SK-N-SH treated with all-trans-retinoic acid at 6 μM for 48 hours (cell line): ENCODE measurements at regions not wholly inside any gene's neighbourhood (a gene's known extent, or its start where the extent isn't known, plus 50 kb on each side); places are given as distances from the start of the nearest gene placed in this dataset.

ENCODE experiments used
- GLIS3 ChIP-seq: fragments of 250-450 bp; sonication (Bioruptor Pico); IDR thresholded peaks from 2 replicates; pipeline ENCODE4 v1.5.0; 2020; ENCODE audit warnings: mild to moderate bottlenecking, moderate library complexity
- OSR1 ChIP-seq: fragments of 250-450 bp; sonication (Bioruptor Pico); IDR thresholded peaks from 2 replicates; pipeline ENCODE4 v1.8.0; 2022; ENCODE audit warnings: moderate library complexity, mild to moderate bottlenecking, inconsistent platforms
- RARB ChIP-seq: fragments of 250-450 bp; sonication (Bioruptor Pico); IDR thresholded peaks from 2 replicates; pipeline ENCODE4 v1.8.0; 2021; ENCODE audit warnings: mild to moderate bottlenecking, moderate library complexity
- TF ChIP-seq, protein P1 (sequence below): fragments of 250-450 bp; sonication (Bioruptor Pico); IDR thresholded peaks from 2 replicates; pipeline ENCODE4 v1.5.1; 2021; ENCODE audit warnings: mild to moderate bottlenecking, moderate library complexity
- TF ChIP-seq, protein P2 (sequence below): fragments of 250-450 bp; sonication (Bioruptor Pico); IDR thresholded peaks from 2 replicates; pipeline ENCODE4 v1.5.0; 2020; ENCODE audit warnings: mild to moderate bottlenecking, moderate library complexity

DNA sequence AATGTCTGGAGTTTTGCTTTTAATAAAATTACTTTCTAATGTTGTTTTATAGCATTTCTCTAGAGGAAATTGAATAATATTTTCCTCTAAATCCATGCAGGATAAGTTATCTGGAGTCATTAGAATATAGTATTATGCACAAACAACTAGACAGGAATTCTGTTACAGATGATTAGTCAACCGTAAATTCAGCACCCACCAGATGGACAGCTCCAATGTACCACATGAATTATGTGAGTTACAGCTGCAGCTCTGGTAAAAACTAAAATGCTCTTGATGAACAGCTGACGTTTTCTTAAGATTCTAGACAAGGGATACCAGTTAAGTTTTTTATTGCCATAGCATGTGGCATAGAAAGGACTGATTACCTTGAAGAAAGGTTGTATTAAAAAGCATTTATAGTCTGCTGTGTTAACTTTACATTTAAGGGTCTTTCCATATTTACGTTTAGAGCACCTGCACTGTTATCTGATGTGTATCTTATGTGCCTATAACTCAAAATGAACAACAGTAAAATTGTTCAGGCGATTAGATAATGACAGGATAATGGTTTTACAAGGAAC lies 321.4 kb upstream of the LRFN5 start:
- TF ChIP-seq, protein P1, sequence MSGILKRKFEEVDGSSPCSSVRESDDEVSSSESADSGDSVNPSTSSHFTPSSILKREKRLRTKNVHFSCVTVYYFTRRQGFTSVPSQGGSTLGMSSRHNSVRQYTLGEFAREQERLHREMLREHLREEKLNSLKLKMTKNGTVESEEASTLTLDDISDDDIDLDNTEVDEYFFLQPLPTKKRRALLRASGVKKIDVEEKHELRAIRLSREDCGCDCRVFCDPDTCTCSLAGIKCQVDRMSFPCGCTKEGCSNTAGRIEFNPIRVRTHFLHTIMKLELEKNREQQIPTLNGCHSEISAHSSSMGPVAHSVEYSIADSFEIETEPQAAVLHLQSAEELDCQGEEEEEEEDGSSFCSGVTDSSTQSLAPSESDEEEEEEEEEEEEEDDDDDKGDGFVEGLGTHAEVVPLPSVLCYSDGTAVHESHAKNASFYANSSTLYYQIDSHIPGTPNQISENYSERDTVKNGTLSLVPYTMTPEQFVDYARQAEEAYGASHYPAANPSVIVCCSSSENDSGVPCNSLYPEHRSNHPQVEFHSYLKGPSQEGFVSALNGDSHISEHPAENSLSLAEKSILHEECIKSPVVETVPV (CRISPR knock-in tag): no peak
- TF ChIP-seq RARB (CRISPR knock-in tag) (no peak), OSR1 (CRISPR knock-in tag) (no peak), GLIS3 (no peak)
- TF ChIP-seq, protein P2, sequence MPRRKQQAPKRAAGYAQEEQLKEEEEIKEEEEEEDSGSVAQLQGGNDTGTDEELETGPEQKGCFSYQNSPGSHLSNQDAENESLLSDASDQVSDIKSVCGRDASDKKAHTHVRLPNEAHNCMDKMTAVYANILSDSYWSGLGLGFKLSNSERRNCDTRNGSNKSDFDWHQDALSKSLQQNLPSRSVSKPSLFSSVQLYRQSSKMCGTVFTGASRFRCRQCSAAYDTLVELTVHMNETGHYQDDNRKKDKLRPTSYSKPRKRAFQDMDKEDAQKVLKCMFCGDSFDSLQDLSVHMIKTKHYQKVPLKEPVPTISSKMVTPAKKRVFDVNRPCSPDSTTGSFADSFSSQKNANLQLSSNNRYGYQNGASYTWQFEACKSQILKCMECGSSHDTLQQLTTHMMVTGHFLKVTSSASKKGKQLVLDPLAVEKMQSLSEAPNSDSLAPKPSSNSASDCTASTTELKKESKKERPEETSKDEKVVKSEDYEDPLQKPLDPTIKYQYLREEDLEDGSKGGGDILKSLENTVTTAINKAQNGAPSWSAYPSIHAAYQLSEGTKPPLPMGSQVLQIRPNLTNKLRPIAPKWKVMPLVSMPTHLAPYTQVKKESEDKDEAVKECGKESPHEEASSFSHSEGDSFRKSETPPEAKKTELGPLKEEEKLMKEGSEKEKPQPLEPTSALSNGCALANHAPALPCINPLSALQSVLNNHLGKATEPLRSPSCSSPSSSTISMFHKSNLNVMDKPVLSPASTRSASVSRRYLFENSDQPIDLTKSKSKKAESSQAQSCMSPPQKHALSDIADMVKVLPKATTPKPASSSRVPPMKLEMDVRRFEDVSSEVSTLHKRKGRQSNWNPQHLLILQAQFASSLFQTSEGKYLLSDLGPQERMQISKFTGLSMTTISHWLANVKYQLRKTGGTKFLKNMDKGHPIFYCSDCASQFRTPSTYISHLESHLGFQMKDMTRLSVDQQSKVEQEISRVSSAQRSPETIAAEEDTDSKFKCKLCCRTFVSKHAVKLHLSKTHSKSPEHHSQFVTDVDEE (CRISPR knock-in tag): no peak
